ENCODE measurements at regions not wholly inside any gene's neighbourhood (a gene's known extent, or its start where the extent isn't known, plus 50 kb on each side); places are given as distances from the start of the nearest gene placed in this dataset.

- Histone ChIP-seq H3K27ac (replicated peaks in 1 of 4) (no peak overlapping the region), H3K9me3 (no peaks in the 10 kb centered on the region), H3K36me3 (no peaks in the 10 kb centered on the region), H3K4me1 (peaks cover 0 to 6% (median 0%) of the 10 kb centered on the region in 4 donors), H3K27me3 (no peaks in the 10 kb centered on the region), H3K4me3 (no peak overlapping the region)
- DNase-seq (ENCODE audit: extremely low spot score), result no peak
- TF ChIP-seq CTCF (IDR thresholded peaks at IDR 0.05), result no peak
- TF ChIP-seq POLR2A (IDR thresholded peaks at IDR 0.05; ENCODE audit: low read depth), result no peak
- no peak for TF ChIP-seq POLR2AphosphoS5 (IDR thresholded peaks at IDR 0.05)
- no peak for TF ChIP-seq EP300 (IDR thresholded peaks at IDR 0.05)
- intact Hi-C loops (cut with DNase I), result no loop called here
- WGBS, result 49% methylated on average over 1 of the region's 1 CpG
These were observed 148.0 kb downstream of the HGF start for GRCh38 chr7:81621893-81622292.

GRCh38 chr7:81618396-81619014, 151.3 kb downstream of the HGF start:
- intact Hi-C loops (cut with DNase I), result no loop called here
- WGBS, result 74% methylated on average over 4 of the region's 4 CpGs
- TF ChIP-seq POLR2AphosphoS5 (IDR thresholded peaks at IDR 0.05) (no peak), CTCF (IDR thresholded peaks at IDR 0.05) (no peak), POLR2A (IDR thresholded peaks at IDR 0.05; ENCODE audit: low read depth) (no peak), EP300 (IDR thresholded peaks at IDR 0.05) (no peak)

GRCh38 chr7:81616951-81617350, 152.9 kb downstream of the HGF start:
- no peaks in the 10 kb centered on the region for H3K36me3 ChIP-seq
- H3K4me3 ChIP-seq, result no peak overlapping the region
- no peaks in the 10 kb centered on the region for H3K9me3 ChIP-seq
- intact Hi-C loops (cut with DNase I), result no loop called here
- WGBS, result 77% methylated on average over 3 of the region's 3 CpGs
- peaks cover 0 to 6% (median 0%) of the 10 kb centered on the region in 4 donors for H3K4me1 ChIP-seq
- no peaks in the 10 kb centered on the region for H3K27me3 ChIP-seq
- H3K27ac ChIP-seq (replicated peaks in 1 of 4), result no peak overlapping the region
- DNase-seq (ENCODE audit: extremely low spot score), result no peak
- no peak for TF ChIP-seq CTCF (IDR thresholded peaks at IDR 0.05)
- TF ChIP-seq EP300 (IDR thresholded peaks at IDR 0.05), result no peak
- no peak for TF ChIP-seq POLR2AphosphoS5 (IDR thresholded peaks at IDR 0.05)
- no peak for TF ChIP-seq POLR2A (IDR thresholded peaks at IDR 0.05; ENCODE audit: low read depth)

More at GRCh38 chr7:81618396-81619014, 151.3 kb downstream of the HGF start:
- no peaks in the 10 kb centered on the region for H3K9me3 ChIP-seq
- DNase-seq (ENCODE audit: extremely low spot score), result no peak
- H3K36me3 ChIP-seq, result no peaks in the 10 kb centered on the region
- peaks cover 0 to 6% (median 0%) of the 10 kb centered on the region in 4 donors for H3K4me1 ChIP-seq
- no peaks in the 10 kb centered on the region for H3K27me3 ChIP-seq
- no peak overlapping the region for H3K4me3 ChIP-seq
- no peak overlapping the region for H3K27ac ChIP-seq (replicated peaks in 1 of 4)

GRCh38 chr7:81611805-81612204, 158.0 kb downstream of the HGF start:
- H3K4me3 ChIP-seq, result no peak overlapping the region
- H3K27me3 ChIP-seq, result no peaks in the 10 kb centered on the region
- no peaks in the 10 kb centered on the region for H3K4me1 ChIP-seq
- intact Hi-C loops (cut with DNase I), result no loop called here
- no peak for TF ChIP-seq POLR2AphosphoS5 (IDR thresholded peaks at IDR 0.05)
- no peak for DNase-seq (ENCODE audit: extremely low spot score)
- H3K27ac ChIP-seq (replicated peaks in 1 of 4), result no peak overlapping the region
- no peaks in the 10 kb centered on the region for H3K36me3 ChIP-seq
- no peaks in the 10 kb centered on the region for H3K9me3 ChIP-seq
- 98% methylated on average over 1 of the region's 1 CpG for WGBS

GRCh38 chr7:81611040-81611439, 158.8 kb downstream of the HGF start:
- intact Hi-C loops (cut with DNase I), result no loop called here
- no peak for DNase-seq (ENCODE audit: extremely low spot score)

More at GRCh38 chr7:81611040-81611439, 158.8 kb downstream of the HGF start:
- Histone ChIP-seq H3K4me1 (no peaks in the 10 kb centered on the region), H3K9me3 (no peaks in the 10 kb centered on the region), H3K36me3 (no peaks in the 10 kb centered on the region), H3K4me3 (no peak overlapping the region), H3K27me3 (no peaks in the 10 kb centered on the region), H3K27ac (replicated peaks in 1 of 4) (no peak overlapping the region)
- WGBS, result 89% methylated on average over 27 of the region's 27 CpGs
- TF ChIP-seq CTCF (IDR thresholded peaks at IDR 0.05) (no peak), POLR2AphosphoS5 (IDR thresholded peaks at IDR 0.05) (no peak), EP300 (IDR thresholded peaks at IDR 0.05) (no peak), POLR2A (IDR thresholded peaks at IDR 0.05; ENCODE audit: low read depth) (no peak)

Data from esophagus muscularis mucosa (tissue), 4 donors.